Left hindlimb (tissue), 1 donor: ENCODE measurements at regions not wholly inside any gene's neighbourhood (a gene's known extent, or its start where the extent isn't known, plus 50 kb on each side); places are given as distances from the start of the nearest gene placed in this dataset.

ENCODE experiments used
- DNase-seq: peaks from one replicate; pipeline ENCODE4 v3.0.0-alpha.2; 2018

DNA sequence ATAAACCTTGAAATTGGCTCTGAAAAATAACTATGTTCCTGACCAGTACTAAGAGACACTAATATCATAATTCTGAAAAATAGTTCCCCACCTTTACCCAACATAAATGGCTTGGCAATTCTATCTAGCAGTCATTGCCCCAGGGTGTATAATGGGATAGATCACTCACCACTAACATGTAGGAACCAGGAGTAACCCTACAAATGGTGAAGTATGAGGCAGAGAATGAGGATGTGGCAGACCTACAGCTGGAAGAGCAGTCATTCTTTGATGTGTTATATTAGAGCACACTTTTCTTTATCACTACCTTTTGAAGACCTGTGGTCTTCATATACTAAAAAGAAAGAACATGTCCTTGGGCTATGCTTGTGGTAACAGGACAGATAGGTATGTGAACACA, 136.5 kb upstream of the SYNDIG1 start:
- DNase-seq = no peak

DNA sequence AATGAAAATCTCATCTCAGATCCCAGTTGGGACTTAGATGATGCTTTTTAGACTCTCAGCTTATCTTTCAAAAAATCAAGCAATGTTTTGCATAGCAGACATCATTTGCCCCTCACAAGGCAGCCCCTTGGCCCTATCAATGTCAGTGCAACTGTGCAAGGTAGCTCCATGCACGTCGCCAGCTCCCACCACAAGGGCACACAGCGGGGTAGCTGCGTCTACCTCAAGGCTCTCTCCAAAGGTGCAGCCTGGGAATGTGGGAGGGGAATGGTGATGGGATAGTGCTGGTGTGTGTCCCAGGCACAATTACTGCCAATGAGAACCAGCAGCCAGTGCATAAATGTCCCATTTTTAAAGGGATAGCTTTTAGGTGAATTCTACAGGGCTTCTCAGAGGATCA, 137.5 kb upstream of the SYNDIG1 start:
- DNase-seq = no peak

GRCh38 chr20:24328901-24329300, 140.5 kb upstream of the SYNDIG1 start:
- DNase-seq = no peak

DNA sequence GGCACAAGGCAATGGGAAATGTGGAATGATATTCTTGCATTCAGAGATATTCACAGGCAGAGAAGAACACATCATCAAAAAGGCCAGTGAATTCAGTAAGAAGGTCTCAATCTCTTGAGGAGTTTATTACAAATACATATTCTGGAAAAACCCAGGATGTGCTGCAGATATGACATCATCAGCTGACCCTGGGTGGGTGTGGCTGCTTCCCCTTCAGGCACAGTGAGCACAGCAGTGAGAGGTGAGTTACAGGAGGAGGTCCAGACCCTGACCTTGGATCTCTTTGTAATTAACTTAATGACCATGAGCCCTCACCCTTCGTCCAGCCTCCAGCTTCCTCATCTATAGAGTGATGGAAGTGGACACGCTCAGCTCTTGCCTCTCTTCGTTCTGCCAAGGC, 147.5 kb upstream of the SYNDIG1 start:
- DNase-seq = no peak

DNA sequence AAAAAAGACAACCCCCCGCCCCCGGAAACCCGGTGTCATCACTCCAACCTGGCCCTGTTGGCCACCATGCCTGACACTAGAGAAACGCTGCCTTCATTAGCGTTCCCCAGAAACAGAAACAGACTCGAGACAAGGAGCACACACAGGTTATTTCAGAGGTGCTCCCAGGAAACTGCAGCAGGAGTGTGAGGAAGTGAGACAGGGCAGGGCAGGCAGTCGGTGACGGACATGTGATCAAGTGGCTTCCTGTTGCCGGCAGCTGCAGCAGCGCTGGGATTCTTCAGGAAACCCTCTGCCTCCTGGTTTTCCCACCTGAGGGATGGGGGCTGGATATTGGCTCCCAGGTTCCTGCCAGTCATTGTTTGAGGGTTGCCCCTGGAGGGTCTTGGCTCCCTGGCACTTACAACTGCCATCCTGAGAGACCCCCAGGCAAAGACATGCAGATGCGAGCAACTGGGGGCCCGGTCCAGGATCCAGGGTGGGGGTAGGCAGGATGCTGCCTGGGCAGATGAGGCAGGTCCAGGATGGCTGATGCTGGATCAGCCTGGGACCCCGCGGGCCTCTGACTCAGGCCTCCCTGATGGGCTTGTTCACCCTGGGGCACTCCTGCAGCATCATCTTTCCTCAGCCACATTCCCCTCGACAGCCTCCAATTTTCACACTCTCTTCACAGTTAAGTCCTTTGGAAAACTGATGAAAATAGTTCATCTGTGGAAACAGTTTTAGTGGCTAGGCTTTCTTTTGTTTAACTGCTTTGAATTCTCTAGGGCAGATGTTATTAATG, 150.7 kb upstream of the SYNDIG1 start:
- no peak for DNase-seq

DNA sequence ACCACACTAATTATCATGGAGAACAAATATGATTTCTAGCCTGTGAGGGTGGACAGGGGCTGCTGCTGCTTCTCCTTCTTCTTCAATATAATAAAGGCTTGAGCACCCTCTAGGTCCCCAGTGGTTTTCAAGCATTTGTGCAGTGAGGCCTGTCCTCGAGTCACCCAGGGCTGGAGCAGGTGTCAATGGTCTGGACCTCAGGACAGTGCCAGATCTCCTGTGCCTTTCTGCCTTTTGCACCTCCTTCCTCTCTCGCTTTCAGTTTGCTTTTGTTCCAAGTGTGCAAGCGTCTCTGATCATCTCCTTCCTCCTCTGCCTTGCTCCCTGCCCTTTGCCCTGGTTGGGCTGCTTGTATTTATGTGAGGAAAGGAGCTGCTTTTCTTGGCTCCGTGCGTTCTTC, 152.2 kb upstream of the SYNDIG1 start:
- DNase-seq = no peak

GRCh38 chr20:24316731-24317130, 152.7 kb upstream of the SYNDIG1 start:
- no peak for DNase-seq

DNA sequence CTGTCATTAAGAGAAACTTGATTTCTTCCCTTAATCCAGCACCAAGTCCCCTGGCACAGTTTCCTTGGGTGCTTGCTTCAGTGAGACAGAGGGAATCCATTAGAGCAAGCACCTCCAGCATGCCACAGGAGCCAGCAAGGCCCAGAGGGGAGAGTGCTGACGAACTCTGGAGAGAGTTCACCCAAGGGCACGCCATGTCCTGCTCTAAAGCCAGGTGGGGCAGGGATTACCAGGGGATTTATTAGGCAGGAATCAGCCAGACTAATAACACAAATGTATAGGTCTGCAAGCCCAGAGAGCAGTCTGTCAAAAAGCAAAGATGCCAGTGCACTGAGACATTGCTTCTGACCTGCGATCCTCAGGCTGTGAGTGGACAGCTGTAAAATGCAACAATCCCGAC, 155.4 kb upstream of the SYNDIG1 start:
- no peak for DNase-seq

GRCh38 chr20:24309596-24309995, 159.8 kb upstream of the SYNDIG1 start:
- no peak for DNase-seq

DNA sequence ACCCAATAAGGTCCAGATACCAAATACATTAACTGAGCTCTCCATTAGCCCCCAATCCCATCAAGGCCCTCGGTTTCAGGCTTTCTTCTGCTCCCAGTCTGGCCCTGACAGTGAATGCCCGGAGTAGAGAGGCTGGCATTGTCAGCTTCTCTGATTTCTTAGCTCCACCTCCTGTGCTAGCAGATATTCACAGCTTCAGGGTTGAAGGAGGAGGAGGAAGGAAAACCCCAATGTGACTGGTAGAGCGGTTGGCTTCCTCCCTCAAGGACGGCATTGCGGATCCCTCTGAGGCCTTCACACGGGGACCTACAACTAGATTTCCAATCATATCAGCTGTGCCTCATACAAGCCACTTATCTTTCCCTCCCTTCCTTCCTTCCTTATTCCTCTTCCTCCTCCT, 164.1 kb upstream of the SYNDIG1 start:
- DNase-seq = no peak

- DNase-seq = no peak
Observed at GRCh38 chr20:24304291-24304690, 165.1 kb upstream of the SYNDIG1 start.

- DNase-seq = no peak
Observed at GRCh38 chr20:24303393-24304170, 165.8 kb upstream of the SYNDIG1 start.

GRCh38 chr20:24297993-24298392, 171.4 kb upstream of the SYNDIG1 start:
- DNase-seq = no peak

- DNase-seq = no peak
Observed at GRCh38 chr20:24296477-24297261, 172.8 kb upstream of the SYNDIG1 start.

DNA sequence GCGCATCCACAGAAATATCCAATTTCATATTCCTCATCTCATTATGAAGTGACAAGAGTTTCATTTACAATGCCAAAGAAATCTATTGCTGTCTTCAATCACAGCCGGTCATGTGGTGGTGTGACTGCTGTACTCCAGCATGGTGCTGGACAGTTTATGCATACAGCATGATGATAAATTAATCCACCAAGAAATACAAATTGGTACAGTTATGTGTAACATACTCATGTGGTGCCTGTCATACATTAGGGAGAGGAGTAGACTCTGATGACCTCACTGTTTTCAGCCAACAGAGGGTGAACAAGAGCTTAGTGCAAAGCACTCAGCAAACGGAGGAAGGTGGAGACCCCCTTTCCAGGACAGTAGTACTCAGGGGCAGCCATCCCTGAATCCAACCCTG, 178.4 kb upstream of the SYNDIG1 start:
- DNase-seq = no peak

- DNase-seq = no peak
Observed at GRCh38 chr20:24289737-24290481, 179.5 kb upstream of the SYNDIG1 start.

GRCh38 chr20:24283186-24283585, 186.2 kb upstream of the SYNDIG1 start:
- DNase-seq = no peak

- no peak for DNase-seq
Observed at GRCh38 chr20:24277196-24277595, 192.2 kb upstream of the SYNDIG1 start.

- no peak for DNase-seq
Observed at GRCh38 chr20:24275946-24276705, 193.3 kb upstream of the SYNDIG1 start.

- no peak for DNase-seq
Observed at GRCh38 chr20:24273251-24273650, 196.2 kb upstream of the SYNDIG1 start.

GRCh38 chr20:24261351-24261750, 208.1 kb upstream of the SYNDIG1 start:
- no peak for DNase-seq

DNA sequence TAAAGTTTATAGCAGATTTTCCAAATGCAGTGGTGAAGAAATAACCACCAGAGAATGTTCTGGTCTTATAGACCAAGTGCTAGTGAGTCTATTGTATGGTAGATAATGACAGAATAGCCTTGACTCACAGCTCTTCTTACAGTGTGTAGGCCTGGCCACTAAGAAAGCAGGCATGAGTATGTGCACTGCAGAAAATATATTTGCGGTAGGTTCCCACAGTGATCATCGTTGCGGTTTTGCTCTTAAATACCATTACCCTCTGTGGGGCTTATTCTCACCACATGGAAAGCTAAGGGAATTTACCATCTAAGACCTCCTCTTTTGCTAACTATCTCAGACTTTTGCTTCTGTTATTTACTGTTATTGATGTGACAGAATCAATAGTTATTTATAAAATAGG, 212.3 kb upstream of the SYNDIG1 start:
- no peak for DNase-seq
